HEK293 (cell line): ENCODE measurements at regions not wholly inside any gene's neighbourhood (a gene's known extent, or its start where the extent isn't known, plus 50 kb on each side); places are given as distances from the start of the nearest gene placed in this dataset.

Experiments
- SP2 ChIP-seq: fragments of 450-650 bp; formaldehyde crosslinking; IDR thresholded peaks from 2 replicates; pipeline ENCODE4 v1.5.1; 2016; ENCODE audit warnings: missing biosample characterization, missing genetic modification characterization
- ZNF311 ChIP-seq: fragments of 450-650 bp; formaldehyde crosslinking; IDR thresholded peaks from 2 replicates; pipeline ENCODE4 v1.5.1; 2017; ENCODE audit warnings: missing biosample characterization, missing genetic modification characterization, borderline replicate concordance
- TF ChIP-seq, protein P1 (sequence below): fragments of 450-650 bp; formaldehyde crosslinking; IDR thresholded peaks from 2 replicates; pipeline ENCODE4 v1.5.1; 2016; ENCODE audit warnings: missing biosample characterization, missing genetic modification characterization
- TF ChIP-seq, protein P2 (sequence below): fragments of 450-650 bp; IDR thresholded peaks from 2 replicates; pipeline ENCODE4 v1.5.1; 2018; ENCODE audit warnings: missing biosample characterization, missing genetic modification characterization

DNA sequence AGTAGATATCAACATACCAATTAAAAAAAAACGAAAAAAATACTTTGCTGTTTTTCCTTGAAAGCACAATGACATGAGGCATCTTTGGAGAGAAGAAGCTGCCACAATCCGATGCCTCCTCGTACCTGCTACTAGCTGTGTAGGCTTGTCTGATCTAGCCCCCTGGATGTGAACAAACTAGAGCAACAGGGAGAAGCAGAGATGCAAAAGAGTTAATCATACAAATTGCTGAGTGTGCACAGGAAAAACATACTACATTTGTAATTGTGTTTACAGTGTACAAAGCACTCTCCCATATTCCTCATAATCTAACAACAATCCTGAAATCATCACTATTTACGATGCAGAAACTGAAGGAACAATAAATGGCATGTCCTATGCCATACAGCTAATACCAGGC is 227.0 kb upstream of the CTNNB1 start:
- TF ChIP-seq, protein P1, sequence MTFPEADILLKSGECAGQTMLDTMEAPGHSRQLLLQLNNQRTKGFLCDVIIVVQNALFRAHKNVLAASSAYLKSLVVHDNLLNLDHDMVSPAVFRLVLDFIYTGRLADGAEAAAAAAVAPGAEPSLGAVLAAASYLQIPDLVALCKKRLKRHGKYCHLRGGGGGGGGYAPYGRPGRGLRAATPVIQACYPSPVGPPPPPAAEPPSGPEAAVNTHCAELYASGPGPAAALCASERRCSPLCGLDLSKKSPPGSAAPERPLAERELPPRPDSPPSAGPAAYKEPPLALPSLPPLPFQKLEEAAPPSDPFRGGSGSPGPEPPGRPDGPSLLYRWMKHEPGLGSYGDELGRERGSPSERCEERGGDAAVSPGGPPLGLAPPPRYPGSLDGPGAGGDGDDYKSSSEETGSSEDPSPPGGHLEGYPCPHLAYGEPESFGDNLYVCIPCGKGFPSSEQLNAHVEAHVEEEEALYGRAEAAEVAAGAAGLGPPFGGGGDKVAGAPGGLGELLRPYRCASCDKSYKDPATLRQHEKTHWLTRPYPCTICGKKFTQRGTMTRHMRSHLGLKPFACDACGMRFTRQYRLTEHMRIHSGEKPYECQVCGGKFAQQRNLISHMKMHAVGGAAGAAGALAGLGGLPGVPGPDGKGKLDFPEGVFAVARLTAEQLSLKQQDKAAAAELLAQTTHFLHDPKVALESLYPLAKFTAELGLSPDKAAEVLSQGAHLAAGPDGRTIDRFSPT (tag by site-specific recombination): no peak
- TF ChIP-seq SP2: no peak
- TF ChIP-seq ZNF311 (tag by site-specific recombination): no peak
- TF ChIP-seq, protein P2, sequence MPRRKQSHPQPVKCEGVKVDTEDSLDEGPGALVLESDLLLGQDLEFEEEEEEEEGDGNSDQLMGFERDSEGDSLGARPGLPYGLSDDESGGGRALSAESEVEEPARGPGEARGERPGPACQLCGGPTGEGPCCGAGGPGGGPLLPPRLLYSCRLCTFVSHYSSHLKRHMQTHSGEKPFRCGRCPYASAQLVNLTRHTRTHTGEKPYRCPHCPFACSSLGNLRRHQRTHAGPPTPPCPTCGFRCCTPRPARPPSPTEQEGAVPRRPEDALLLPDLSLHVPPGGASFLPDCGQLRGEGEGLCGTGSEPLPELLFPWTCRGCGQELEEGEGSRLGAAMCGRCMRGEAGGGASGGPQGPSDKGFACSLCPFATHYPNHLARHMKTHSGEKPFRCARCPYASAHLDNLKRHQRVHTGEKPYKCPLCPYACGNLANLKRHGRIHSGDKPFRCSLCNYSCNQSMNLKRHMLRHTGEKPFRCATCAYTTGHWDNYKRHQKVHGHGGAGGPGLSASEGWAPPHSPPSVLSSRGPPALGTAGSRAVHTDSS (tag by site-specific recombination): no peak
